ENCODE measurements at regions not wholly inside any gene's neighbourhood (a gene's known extent, or its start where the extent isn't known, plus 50 kb on each side); places are given as distances from the start of the nearest gene placed in this dataset.

- DNase-seq (ENCODE audit: low read depth in 1 of 2, low spot score in 1 of 2), result no peak
- no peak for TF ChIP-seq JUND (IDR thresholded peaks at IDR 0.05; ENCODE audit: low read depth)
- in situ Hi-C loops (cut with HindIII; ENCODE audit: low pct_unique_long_range_greater_than_20kb, low sequenced_read_pairs), result no loop called here
These were observed 68.6 kb upstream of the BZW1 start for GRCh38 chr2:200743042-200743676.

- TF ChIP-seq JUND (IDR thresholded peaks at IDR 0.05; ENCODE audit: low read depth), result no peak
- no peak for DNase-seq (ENCODE audit: low read depth in 1 of 2, low spot score in 1 of 2)
- in situ Hi-C loops (cut with HindIII; ENCODE audit: low pct_unique_long_range_greater_than_20kb, low sequenced_read_pairs), result no loop called here
These were observed 67.5 kb upstream of the BZW1 start for GRCh38 chr2:200744201-200744602.

- in situ Hi-C loops (cut with HindIII; ENCODE audit: low pct_unique_long_range_greater_than_20kb, low sequenced_read_pairs), result no loop called here
- no peak for DNase-seq (ENCODE audit: low read depth in 1 of 2, low spot score in 1 of 2)
- TF ChIP-seq JUND (IDR thresholded peaks at IDR 0.05; ENCODE audit: low read depth), result no peak
These were observed 65.4 kb upstream of the BZW1 start for GRCh38 chr2:200746301-200746700.

DNA sequence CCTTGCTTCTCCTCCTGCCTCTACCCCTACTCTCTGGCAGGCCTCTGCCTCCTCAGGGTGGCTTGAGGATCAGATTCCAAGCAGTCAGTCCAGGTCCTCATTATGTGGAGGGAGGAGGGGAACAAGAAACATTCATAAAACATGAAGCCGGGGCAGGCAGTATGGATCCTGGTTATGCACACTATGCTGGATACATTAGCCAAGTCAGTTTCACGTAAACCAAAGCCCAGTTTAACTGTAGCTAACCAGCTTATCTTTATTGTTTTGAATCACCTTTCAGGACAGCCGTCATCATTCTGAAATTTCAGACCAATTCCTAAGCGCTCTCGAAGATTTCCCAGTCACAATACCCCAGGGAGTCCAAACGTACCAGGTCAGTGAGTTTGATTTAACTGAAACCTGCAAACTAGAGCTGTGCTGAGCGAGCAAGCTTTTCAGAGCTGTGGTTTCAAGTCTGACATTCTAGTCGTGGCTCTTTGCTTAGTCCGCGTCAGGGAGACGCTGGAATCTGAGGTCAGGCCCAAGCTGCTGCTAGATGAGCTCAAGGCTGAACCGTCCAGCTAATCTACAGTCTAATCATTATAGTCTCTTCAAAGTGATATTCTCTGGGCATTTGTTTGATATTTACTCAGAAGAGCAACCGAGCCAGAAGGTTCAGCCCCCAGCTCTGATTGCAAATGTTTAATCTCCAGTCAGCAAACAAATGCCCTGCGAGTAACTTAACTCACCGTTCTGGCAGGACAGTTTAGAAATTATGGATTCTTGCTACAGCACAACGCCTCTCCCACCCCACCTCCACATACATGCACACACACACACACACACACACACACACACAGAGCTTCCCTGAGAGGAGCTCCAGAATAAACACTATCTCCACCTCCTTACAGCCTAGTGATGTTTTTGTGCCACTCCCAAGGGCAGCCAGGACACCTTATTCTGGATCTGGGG is 63.8 kb upstream of the BZW1 start:
- in situ Hi-C loops (cut with HindIII; ENCODE audit: low pct_unique_long_range_greater_than_20kb, low sequenced_read_pairs), result no loop called here
- peak in 1 of 2 experiments; percentile 34 for DNase-seq (ENCODE audit: low read depth in 1 of 2, low spot score in 1 of 2)
- TF ChIP-seq JUND (IDR thresholded peaks at IDR 0.05; ENCODE audit: low read depth), result no peak

- no peak for TF ChIP-seq JUND (IDR thresholded peaks at IDR 0.05; ENCODE audit: low read depth)
- DNase-seq (ENCODE audit: low read depth in 1 of 2, low spot score in 1 of 2), result no peak
- in situ Hi-C loops (cut with HindIII; ENCODE audit: low pct_unique_long_range_greater_than_20kb, low sequenced_read_pairs), result no loop called here
These were observed 62.9 kb upstream of the BZW1 start for GRCh38 chr2:200748779-200749178.

DNA sequence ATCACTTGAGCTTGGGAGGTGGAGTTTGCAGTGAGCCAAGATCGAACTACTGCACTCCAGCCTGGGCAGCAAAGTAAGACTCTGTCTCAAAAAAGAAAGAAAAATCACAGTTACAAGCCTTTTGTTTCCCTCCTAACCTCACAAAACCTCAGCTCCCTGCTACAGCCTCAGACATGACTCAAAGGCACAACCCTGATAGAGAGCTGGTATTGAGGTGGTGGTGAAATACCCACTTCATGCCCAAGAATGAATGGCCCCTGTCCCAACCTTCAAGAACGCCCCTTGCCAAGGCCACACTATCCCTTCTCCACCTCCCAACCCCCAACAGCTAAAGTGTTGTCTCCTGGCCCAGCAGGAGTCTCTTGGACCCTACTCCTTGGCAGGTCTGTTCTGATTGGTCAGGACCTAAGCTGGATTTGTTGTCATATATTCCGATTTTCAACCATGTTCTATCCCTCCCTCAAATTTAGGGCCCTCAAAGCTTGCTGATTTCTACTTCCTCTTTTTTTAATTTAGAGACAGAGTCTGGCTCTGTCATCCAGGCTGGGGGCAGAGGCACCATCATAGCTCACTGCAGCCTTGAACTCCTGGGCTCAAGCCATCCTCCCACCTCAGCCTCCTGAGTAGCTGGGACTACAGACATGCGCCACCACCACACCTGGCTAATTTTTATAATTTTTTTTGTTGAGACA is 61.9 kb upstream of the BZW1 start:
- TF ChIP-seq JUND (IDR thresholded peaks at IDR 0.05; ENCODE audit: low read depth), result no peak
- no peak for DNase-seq (ENCODE audit: low read depth in 1 of 2, low spot score in 1 of 2)
- in situ Hi-C loops (cut with HindIII; ENCODE audit: low pct_unique_long_range_greater_than_20kb, low sequenced_read_pairs), result no loop called here

GRCh38 chr2:200750323-200750910 is 61.3 kb upstream of the BZW1 start:
- no peak for TF ChIP-seq JUND (IDR thresholded peaks at IDR 0.05; ENCODE audit: low read depth)
- in situ Hi-C loops (cut with HindIII; ENCODE audit: low pct_unique_long_range_greater_than_20kb, low sequenced_read_pairs), result no loop called here
- DNase-seq (ENCODE audit: low read depth in 1 of 2, low spot score in 1 of 2), result no peak

- DNase-seq (ENCODE audit: low read depth in 1 of 2, low spot score in 1 of 2), result peak in 1 of 2 experiments; percentile 37
- in situ Hi-C loops (cut with HindIII; ENCODE audit: low pct_unique_long_range_greater_than_20kb, low sequenced_read_pairs), result no loop called here
- TF ChIP-seq JUND (IDR thresholded peaks at IDR 0.05; ENCODE audit: low read depth), result no peak
These were observed 59.9 kb upstream of the BZW1 start for GRCh38 chr2:200751786-200752185.

- DNase-seq (ENCODE audit: low read depth in 1 of 2, low spot score in 1 of 2), result no peak
- in situ Hi-C loops (cut with HindIII; ENCODE audit: low pct_unique_long_range_greater_than_20kb, low sequenced_read_pairs), result no loop called here
- no peak for TF ChIP-seq JUND (IDR thresholded peaks at IDR 0.05; ENCODE audit: low read depth)
These were observed 59.4 kb upstream of the BZW1 start for GRCh38 chr2:200752332-200752731.

- TF ChIP-seq JUND (IDR thresholded peaks at IDR 0.05; ENCODE audit: low read depth), result no peak
- DNase-seq (ENCODE audit: low read depth in 1 of 2, low spot score in 1 of 2), result no peak
- in situ Hi-C loops (cut with HindIII; ENCODE audit: low pct_unique_long_range_greater_than_20kb, low sequenced_read_pairs), result no loop called here
These were observed 58.9 kb upstream of the BZW1 start for GRCh38 chr2:200752835-200753234.

DNA sequence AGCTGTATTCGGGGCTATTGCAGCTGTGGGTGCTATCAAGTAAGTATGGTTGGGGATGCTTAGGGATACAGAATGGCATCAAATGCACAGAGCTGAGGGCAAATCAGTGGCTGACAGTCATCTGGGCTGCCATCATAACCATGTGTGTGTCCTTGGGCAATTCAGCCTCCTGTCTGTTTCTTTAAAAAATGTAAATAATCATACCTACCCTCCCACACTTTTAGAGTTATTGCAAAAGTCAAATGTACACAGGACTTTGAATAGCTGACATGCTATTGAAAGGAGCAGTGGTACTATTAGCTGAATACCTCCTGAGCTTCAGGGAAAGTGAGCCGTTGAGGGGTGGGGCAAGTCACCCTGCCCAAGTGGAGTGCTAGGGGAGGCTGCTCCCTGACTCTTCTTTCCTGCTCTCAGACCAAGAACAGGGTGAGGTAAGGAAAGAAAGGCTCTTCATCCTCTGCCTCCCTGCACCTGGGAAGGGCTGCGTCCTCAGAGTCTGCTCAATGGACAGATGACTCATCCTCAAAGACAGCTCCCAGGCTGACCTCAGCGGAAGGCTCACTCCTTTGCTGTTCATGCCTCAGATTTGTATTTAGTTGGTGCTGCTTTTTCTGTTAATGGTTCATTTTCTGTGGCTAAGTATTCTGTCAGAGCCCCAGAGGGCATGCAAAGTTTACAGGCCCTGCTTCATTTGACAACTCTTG is 54.9 kb upstream of the BZW1 start:
- TF ChIP-seq JUND (IDR thresholded peaks at IDR 0.05; ENCODE audit: low read depth), result no peak
- DNase-seq (ENCODE audit: low read depth in 1 of 2, low spot score in 1 of 2), result peak in 1 of 2 experiments; percentile 35
- in situ Hi-C loops (cut with HindIII; ENCODE audit: low pct_unique_long_range_greater_than_20kb, low sequenced_read_pairs), result no loop called here

GRCh38 chr2:200757399-200757798 is 54.3 kb upstream of the BZW1 start:
- DNase-seq (ENCODE audit: low read depth in 1 of 2, low spot score in 1 of 2), result no peak
- no peak for TF ChIP-seq JUND (IDR thresholded peaks at IDR 0.05; ENCODE audit: low read depth)
- in situ Hi-C loops (cut with HindIII; ENCODE audit: low pct_unique_long_range_greater_than_20kb, low sequenced_read_pairs), result no loop called here

All from T47D (cell line).